OCI-LY3 (cell line): ENCODE measurements at regions not wholly inside any gene's neighbourhood (a gene's known extent, or its start where the extent isn't known, plus 50 kb on each side); places are given as distances from the start of the nearest gene placed in this dataset.

Source experiments
- EZH2phosphoT487 ChIP-seq: fragments of 200-600 bp; shearing (Covaris generic); IDR thresholded peaks from 2 replicates; pipeline ENCODE4 v1.6.1; 2018; ENCODE audit warnings: antibody characterized with exemption, mixed run types, low read depth
- TF ChIP-seq, protein P1 (sequence below): fragments of 200-600, 300-600 bp; sonication (generic); IDR thresholded peaks from 2 replicates; pipeline ENCODE4 v1.5.1; 2014; ENCODE audit warnings: antibody characterized with exemption, low read length, low read depth

DNA sequence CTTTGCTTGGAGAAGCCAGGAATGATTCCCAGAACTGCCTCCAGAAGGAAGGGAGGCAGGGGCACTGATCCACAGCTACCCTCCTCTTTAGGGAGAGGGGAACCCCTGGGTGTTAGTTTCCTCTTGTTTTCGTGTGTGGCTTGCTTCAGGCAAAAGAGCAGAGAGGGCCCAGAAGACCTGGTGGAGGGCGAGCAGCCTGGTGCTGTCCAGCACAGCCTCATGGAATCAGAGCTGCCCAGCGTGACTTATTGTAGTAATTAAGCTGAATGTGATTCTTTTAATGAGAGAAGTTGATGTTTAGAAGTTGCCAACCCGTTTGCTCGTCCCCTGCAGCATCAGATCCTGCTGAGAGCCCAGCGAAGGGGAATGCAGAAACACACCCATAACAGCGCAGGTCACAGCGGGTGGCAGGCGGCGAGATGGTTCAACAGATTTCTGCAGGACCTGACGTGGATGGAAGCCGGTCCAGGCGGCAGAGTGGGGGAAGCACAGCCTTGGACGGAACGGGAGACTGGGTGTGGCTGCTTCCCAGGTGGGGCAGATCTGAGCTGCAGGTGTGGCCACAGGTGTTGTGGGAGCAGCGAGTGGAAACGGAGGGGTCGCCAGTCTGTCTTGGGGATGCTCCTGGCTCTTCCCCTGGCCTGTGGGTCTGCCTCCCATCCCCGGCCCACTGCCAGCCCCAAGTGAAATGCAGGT lies 53.7 kb upstream of the SHH start:
- TF ChIP-seq, protein P1, sequence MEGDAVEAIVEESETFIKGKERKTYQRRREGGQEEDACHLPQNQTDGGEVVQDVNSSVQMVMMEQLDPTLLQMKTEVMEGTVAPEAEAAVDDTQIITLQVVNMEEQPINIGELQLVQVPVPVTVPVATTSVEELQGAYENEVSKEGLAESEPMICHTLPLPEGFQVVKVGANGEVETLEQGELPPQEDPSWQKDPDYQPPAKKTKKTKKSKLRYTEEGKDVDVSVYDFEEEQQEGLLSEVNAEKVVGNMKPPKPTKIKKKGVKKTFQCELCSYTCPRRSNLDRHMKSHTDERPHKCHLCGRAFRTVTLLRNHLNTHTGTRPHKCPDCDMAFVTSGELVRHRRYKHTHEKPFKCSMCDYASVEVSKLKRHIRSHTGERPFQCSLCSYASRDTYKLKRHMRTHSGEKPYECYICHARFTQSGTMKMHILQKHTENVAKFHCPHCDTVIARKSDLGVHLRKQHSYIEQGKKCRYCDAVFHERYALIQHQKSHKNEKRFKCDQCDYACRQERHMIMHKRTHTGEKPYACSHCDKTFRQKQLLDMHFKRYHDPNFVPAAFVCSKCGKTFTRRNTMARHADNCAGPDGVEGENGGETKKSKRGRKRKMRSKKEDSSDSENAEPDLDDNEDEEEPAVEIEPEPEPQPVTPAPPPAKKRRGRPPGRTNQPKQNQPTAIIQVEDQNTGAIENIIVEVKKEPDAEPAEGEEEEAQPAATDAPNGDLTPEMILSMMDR, result no peak
- TF ChIP-seq EZH2phosphoT487, result no peak
